GM23248 (cell line): ENCODE measurements at regions not wholly inside any gene's neighbourhood (a gene's known extent, or its start where the extent isn't known, plus 50 kb on each side); places are given as distances from the start of the nearest gene placed in this dataset.

Source experiments
- EZH2 ChIP-seq: fragments of 200-600 bp; sonication (generic); IDR thresholded peaks from 2 replicates; pipeline ENCODE4 v1.6.1; 2018; ENCODE audit warnings: antibody characterized with exemption, mild to moderate bottlenecking; ENCODE audit not compliant: insufficient read depth, poor library complexity, severe bottlenecking
- EZH2phosphoT487 ChIP-seq: fragments of 200-600 bp; sonication (generic); IDR thresholded peaks from 2 replicates; pipeline ENCODE4 v1.6.1; 2018; ENCODE audit warnings: antibody characterized with exemption, moderate library complexity, mild to moderate bottlenecking, low read depth; ENCODE audit not compliant: insufficient read depth

DNA sequence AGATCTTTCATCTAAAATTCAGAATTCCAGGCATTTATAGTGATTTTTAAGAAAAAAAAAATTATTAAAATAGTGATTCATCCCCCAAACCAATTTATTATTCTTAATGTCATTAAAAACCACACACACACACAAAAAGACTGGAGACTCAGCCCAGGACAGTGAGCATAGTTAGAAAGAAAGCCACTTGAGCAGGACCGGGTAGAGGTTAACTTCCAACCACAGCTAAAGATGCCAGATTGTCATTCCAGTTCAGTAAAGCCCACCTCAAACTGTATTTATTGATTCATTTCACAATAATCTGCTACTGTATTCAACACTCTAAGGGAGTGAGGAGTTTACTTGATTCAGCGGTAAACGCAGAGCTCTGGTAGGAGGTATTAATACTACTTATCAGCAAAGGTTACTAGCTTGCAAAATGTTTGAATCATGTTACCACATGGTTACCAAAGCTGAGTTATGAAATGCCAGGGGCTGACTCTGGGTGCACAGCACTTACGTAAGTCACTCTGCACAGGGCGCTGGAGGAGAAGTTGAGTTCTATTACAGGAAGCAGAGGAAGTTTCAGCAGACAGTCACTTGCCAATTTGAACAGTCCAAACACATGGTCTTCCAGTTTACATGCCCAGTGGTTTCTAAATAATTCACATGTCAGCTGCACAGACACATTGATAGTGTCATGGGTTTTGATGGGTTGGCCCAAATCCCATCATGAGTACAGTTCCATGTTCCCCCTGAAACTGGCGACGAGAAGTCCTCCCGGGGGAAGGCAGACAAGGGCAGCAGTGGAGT, 64.6 kb downstream of the KLF6 start:
- TF ChIP-seq EZH2phosphoT487, result no peak
- TF ChIP-seq EZH2, result no peak
